Ovary (tissue), 7 donors: ENCODE measurements at regions not wholly inside any gene's neighbourhood (a gene's known extent, or its start where the extent isn't known, plus 50 kb on each side); places are given as distances from the start of the nearest gene placed in this dataset.

Experiments used
- DNase-seq, 5 donors: peaks; one replicate each; pipeline ENCODE4 v3.0.0-alpha.2; 2019 to 2020
- H3K27ac ChIP-seq, 2 donors: fragments of 200-600 bp; one replicate each; pipeline versions ENCODE4 v1.5.1 to v1.8.0; 2019 to 2022
- H3K27me3 ChIP-seq: fragments of 200-600 bp; one replicate; pipeline ENCODE4 v1.8.0; 2022
- H3K36me3 ChIP-seq: fragments of 200-600 bp; sonication (generic); one replicate; pipeline ENCODE4 v1.5.1; 2019
- H3K4me1 ChIP-seq: one replicate; pipeline ENCODE4 v1.8.1; 2013; ENCODE audit warnings: mild to moderate bottlenecking, moderate library complexity; ENCODE audit not compliant: insufficient read depth
- H3K4me3 ChIP-seq: fragments of 200-600 bp; sonication (generic); one replicate; pipeline ENCODE4 v1.5.1; 2017
- H3K9me3 ChIP-seq, 2 donors: fragments of 200-600 bp in 1 of 2; sonication (generic) in 1 of 2; one replicate each; pipeline versions ENCODE4 v1.5.1 to v1.8.1; 2013 to 2019; ENCODE audit warnings: mild to moderate bottlenecking in 1 of 2, moderate library complexity in 1 of 2
- EP300 ChIP-seq: sonication (generic); formaldehyde crosslinking; IDR thresholded peaks from one replicate; pipeline ENCODE4 v1.6.1; 2017; ENCODE audit warnings: antibody characterized with exemption
- POLR2A ChIP-seq: fragments of 450-650 bp; IDR thresholded peaks from one replicate; pipeline ENCODE4 v1.6.1; 2017; ENCODE audit warnings: antibody characterized with exemption, mild to moderate bottlenecking, moderate library complexity
- WGBS, 3 donors: extraction: QIAGEN DNeasy Blood & Tissue Kit in 1 of 3; methylation state at CpG; one replicate each; pipeline versions ENCODE4 v1.1.5 to v1.1.7; 2013 to 2017; 5-methylcytosine and 5-hydroxymethylcytosine counted together
- intact Hi-C, 4 donors: fragments of 100-400 bp; cut with DNase I; formaldehyde crosslinking; loops; one replicate each; pipeline versions ENCODE4 v1.11.0 to v1.15.1; 2022 to 2023
- TF ChIP-seq, protein P1 (sequence below), 3 donors: fragments of 450-650 bp in 2 of 3; fragments of 200-600 bp in 1 of 3; IDR thresholded peaks; one replicate each; pipeline versions ENCODE4 v1.5.1 to v1.8.0; 2016 to 2022; ENCODE audit warnings: antibody characterized with exemption in 3 of 3, mild to moderate bottlenecking in 1 of 3
- donor health status: DM: no; HTN: no; CAD: no; lungs with moderate emphysema.
- donor health status: DM: no; HTN: no; CAD: no.
- donor health status: Bipolar disorder and iron deficiency.
- donor health status: DM: no; HTN: no; CAD: no.
- donor health status: DM: yes; HTN: yes; CAD: no.

DNA sequence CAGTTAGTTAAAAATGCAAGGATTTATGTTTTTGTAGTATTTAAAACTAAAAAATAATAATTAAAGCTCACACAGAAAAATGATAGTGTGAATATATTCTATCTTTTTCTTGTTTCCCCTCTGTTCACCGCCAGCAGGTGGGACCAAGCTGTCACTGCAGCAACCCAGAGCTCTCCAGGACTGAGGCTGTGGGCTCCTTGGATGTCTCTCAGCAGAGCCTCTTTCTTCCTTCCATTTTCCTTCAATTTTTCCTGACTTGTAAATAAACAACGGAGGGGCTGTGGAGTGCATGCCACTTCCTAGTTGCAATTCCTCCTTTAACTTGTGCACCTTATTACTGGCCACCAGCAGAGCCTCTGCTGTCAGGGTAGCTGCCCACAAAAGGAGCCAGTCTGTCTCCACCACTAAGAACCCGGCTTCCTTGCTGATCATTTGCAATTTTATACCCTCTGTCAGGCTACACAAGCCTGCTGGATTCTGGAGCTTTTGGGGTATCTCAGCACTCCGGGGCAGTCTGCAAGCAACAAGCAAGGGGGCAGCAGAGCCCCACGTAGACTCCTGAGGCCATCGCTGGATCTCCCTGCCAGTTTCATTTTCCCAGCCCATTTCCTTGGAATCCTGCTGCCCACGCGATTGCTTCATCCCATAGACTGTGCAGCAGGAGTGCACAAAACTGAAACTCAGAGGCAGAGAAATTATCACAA, 1467.4 kb downstream of the C4orf33 start:
- Histone ChIP-seq H3K9me3 (no peaks in the 10 kb centered on the region), H3K27me3 (no peaks in the 10 kb centered on the region), H3K27ac (no peak overlapping the region), H3K36me3 (no peaks in the 10 kb centered on the region), H3K4me1 (no peaks in the 10 kb centered on the region), H3K4me3 (no peak overlapping the region)
- WGBS, 3 donors = 13 to 22% (median 16%) methylated on average over 8 of the region's 8 CpGs
- intact Hi-C loops = no loop called here
- peak in 2 of 5 donors; percentile 11 to 36 for DNase-seq
- TF ChIP-seq POLR2A (no peak), EP300 (no peak)
- TF ChIP-seq, protein P1, sequence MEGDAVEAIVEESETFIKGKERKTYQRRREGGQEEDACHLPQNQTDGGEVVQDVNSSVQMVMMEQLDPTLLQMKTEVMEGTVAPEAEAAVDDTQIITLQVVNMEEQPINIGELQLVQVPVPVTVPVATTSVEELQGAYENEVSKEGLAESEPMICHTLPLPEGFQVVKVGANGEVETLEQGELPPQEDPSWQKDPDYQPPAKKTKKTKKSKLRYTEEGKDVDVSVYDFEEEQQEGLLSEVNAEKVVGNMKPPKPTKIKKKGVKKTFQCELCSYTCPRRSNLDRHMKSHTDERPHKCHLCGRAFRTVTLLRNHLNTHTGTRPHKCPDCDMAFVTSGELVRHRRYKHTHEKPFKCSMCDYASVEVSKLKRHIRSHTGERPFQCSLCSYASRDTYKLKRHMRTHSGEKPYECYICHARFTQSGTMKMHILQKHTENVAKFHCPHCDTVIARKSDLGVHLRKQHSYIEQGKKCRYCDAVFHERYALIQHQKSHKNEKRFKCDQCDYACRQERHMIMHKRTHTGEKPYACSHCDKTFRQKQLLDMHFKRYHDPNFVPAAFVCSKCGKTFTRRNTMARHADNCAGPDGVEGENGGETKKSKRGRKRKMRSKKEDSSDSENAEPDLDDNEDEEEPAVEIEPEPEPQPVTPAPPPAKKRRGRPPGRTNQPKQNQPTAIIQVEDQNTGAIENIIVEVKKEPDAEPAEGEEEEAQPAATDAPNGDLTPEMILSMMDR (IDR thresholded peaks at IDR 0.05) = no peak

DNA sequence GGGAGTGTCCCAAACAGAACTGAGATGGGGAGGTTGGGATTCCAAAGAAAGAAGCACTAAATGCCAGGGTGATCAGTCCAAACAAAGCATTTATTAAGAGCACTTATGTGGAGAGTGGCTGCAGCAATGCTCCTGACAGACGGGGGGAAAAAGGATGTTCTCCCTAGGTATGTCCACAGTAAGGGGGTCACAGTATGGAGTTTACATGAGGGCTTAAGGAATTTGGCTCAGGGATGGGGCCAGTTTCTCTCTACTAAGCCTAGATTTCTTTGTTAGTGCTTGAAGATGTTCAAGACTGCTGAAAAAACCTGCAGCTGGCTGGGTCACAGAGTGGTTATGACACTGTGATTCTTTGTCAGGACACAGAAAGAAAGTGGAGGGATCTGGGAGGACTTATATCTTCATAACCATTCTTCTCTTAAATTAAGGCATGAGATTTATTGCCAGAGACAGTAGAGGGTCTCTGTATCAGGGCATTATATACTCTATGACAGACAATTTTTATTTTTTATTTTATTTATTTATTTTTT, 1468.0 kb downstream of the C4orf33 start:
- Histone ChIP-seq H3K36me3 (no peaks in the 10 kb centered on the region), H3K4me1 (no peaks in the 10 kb centered on the region), H3K9me3 (no peaks in the 10 kb centered on the region), H3K4me3 (no peak overlapping the region), H3K27ac (no peak overlapping the region), H3K27me3 (no peaks in the 10 kb centered on the region)
- intact Hi-C loops = no loop called here
- TF ChIP-seq, protein P1 (IDR thresholded peaks at IDR 0.05) = no peak
- TF ChIP-seq POLR2A (no peak), EP300 (no peak)
- DNase-seq = no peak
- WGBS, 3 donors = 17 to 28% (median 23%) methylated on average over 1 of the region's 1 CpG

DNA sequence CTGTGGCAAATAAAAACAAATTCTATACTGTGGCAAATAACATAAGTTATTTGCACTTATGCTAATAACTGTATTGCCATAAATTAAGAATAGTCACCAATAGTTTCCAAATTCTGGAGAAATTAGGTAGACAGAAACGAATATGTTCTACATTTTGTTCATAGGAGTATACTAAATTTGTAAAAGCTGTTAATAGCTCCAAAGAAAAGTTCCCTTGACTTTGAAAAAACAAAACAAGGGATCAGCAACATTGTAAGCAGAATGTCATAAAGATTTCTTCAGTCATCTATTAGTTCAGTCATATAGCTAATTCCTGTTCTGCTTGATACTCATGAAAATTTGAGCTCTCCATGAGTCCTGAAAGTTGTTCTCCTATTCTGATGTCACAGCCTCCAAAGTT, 1472.8 kb downstream of the C4orf33 start:
- H3K27ac ChIP-seq = no peak overlapping the region
- H3K9me3 ChIP-seq = no peaks in the 10 kb centered on the region
- TF ChIP-seq EP300 (no peak), POLR2A (no peak)
- TF ChIP-seq, protein P1 (IDR thresholded peaks at IDR 0.05) = no peak
- H3K27me3 ChIP-seq = no peaks in the 10 kb centered on the region
- intact Hi-C loops = no loop called here
- H3K4me1 ChIP-seq = no peaks in the 10 kb centered on the region
- no peaks in the 10 kb centered on the region for H3K36me3 ChIP-seq
- 71 to 85% (median 72%) methylated on average over 1 of the region's 1 CpG for WGBS, 3 donors
- no peak for DNase-seq
- H3K4me3 ChIP-seq = no peak overlapping the region

DNA sequence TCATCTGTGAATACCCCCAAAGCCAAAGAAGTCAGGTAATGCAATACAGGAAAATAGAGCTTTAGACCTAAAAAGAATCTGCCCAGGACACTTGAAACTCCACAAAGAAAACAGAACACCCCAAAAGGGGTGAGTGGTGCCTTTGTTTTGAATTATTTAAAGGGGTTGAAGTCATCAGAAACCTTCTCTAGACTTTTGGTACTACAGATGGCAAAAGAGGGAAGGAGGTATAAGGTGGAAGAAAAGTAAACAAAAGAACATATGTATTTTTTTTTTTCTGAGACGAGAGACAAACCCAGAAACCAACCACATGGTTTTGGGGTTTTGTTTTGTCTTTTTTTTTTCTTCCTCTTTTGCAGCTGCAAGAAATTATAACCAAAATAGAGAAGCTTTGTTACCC, 1477.8 kb downstream of the C4orf33 start:
- TF ChIP-seq EP300 = no peak
- no peak for TF ChIP-seq POLR2A
- TF ChIP-seq, protein P1 (IDR thresholded peaks at IDR 0.05) = no peak
- no peaks in the 10 kb centered on the region for H3K9me3 ChIP-seq
- WGBS, 3 donors = 42 to 66% (median 47%) methylated on average over 1 of the region's 1 CpG
- intact Hi-C loops = no loop called here
- no peak overlapping the region for H3K27ac ChIP-seq
- H3K36me3 ChIP-seq = no peaks in the 10 kb centered on the region
- no peak for DNase-seq
- no peaks in the 10 kb centered on the region for H3K4me1 ChIP-seq
- no peak overlapping the region for H3K4me3 ChIP-seq
- H3K27me3 ChIP-seq = no peaks in the 10 kb centered on the region
